NT2/D1 (cell line): ENCODE measurements at regions not wholly inside any gene's neighbourhood (a gene's known extent, or its start where the extent isn't known, plus 50 kb on each side); places are given as distances from the start of the nearest gene placed in this dataset.

ENCODE experiments used
- SUZ12 ChIP-seq: IDR thresholded peaks from 2 replicates; pipeline ENCODE4 v1.6.1; 2011; ENCODE audit not compliant: insufficient read length, insufficient read depth; ENCODE audit errors: extremely low read depth
- YY1 ChIP-seq: IDR thresholded peaks from 2 replicates; pipeline ENCODE4 v1.6.1; 2011; ENCODE audit not compliant: insufficient read length, insufficient read depth
- ZNF274 ChIP-seq: IDR thresholded peaks from 2 replicates; pipeline ENCODE4 v1.6.1; 2011; ENCODE audit warnings: mild to moderate bottlenecking, low read depth, low read length

GRCh38 chr2:66730441-66730840 is 295.5 kb downstream of the MEIS1 start:
- no peak for TF ChIP-seq YY1
- TF ChIP-seq SUZ12 = no peak
- no peak for TF ChIP-seq ZNF274
